NCI-H2196 (cell line): ENCODE measurements at regions not wholly inside any gene's neighbourhood (a gene's known extent, or its start where the extent isn't known, plus 50 kb on each side); places are given as distances from the start of the nearest gene placed in this dataset.

ENCODE experiments used
- DNase-seq: peaks from one replicate; lab custom pipeline; 2025; ENCODE audit not compliant: unreplicated experiment; lab: John Stamatoyannopoulos, UW

- no peak for DNase-seq
Observed at GRCh38 chr12:98418357-98419075, 96.9 kb upstream of the TMPO start.

- DNase-seq: no peak
Observed at GRCh38 chr12:98419081-98419794, 96.2 kb upstream of the TMPO start.

- no peak for DNase-seq
Observed at GRCh38 chr12:98419795-98420404, 95.5 kb upstream of the TMPO start.

GRCh38 chr12:98420461-98420860 is 94.9 kb upstream of the TMPO start:
- no peak for DNase-seq

- no peak for DNase-seq
Observed at GRCh38 chr12:98421316-98421715, 94.1 kb upstream of the TMPO start.

GRCh38 chr12:98422359-98422758 is 93.0 kb upstream of the TMPO start:
- no peak for DNase-seq

- no peak for DNase-seq
Observed at GRCh38 chr12:98422812-98423211, 92.6 kb upstream of the TMPO start.

- DNase-seq: no peak
Observed at GRCh38 chr12:98423963-98424362, 91.4 kb upstream of the TMPO start.

- DNase-seq: peak; percentile 51
Observed at GRCh38 chr12:98424726-98425401, 90.5 kb upstream of the TMPO start.

- DNase-seq: no peak
Observed at GRCh38 chr12:98425859-98426258, 89.5 kb upstream of the TMPO start.

GRCh38 chr12:98431089-98431488 is 84.3 kb upstream of the TMPO start:
- no peak for DNase-seq

- no peak for DNase-seq
Observed at GRCh38 chr12:98437166-98437565, 78.2 kb upstream of the TMPO start.

- DNase-seq: no peak
Observed at GRCh38 chr12:98437806-98438595, 77.4 kb upstream of the TMPO start.

GRCh38 chr12:98438656-98439230 is 76.6 kb upstream of the TMPO start:
- no peak for DNase-seq

GRCh38 chr12:98439471-98439951 is 75.9 kb upstream of the TMPO start:
- no peak for DNase-seq

GRCh38 chr12:98439981-98440581 is 75.3 kb upstream of the TMPO start:
- no peak for DNase-seq

- DNase-seq: no peak
Observed at GRCh38 chr12:98446060-98446459, 69.3 kb upstream of the TMPO start.

GRCh38 chr12:98446682-98447081 is 68.7 kb upstream of the TMPO start:
- no peak for DNase-seq

- DNase-seq: no peak
Observed at GRCh38 chr12:98449584-98449983, 65.8 kb upstream of the TMPO start.

- no peak for DNase-seq
Observed at GRCh38 chr12:98453070-98453469, 62.3 kb upstream of the TMPO start.
